ENCODE measurements at regions not wholly inside any gene's neighbourhood (a gene's known extent, or its start where the extent isn't known, plus 50 kb on each side); places are given as distances from the start of the nearest gene placed in this dataset.

GRCh38 chr9:21589344-21590056 lies 107.4 kb upstream of the IFNE start:
- H3K36me3 ChIP-seq (ENCODE audit: low read depth, missing control alignments), result no peaks in the 10 kb centered on the region
- H3K27me3 ChIP-seq, result no peaks in the 10 kb centered on the region
- TF ChIP-seq POLR2A (IDR thresholded peaks at IDR 0.05) (no peak), CTCF (IDR thresholded peaks at IDR 0.05) (no peak)
- H3K4me1 ChIP-seq, result no peaks in the 10 kb centered on the region
- WGBS, 2 donors, result 46 to 53% methylated on average over 8 of the region's 8 CpGs
- H3K27ac ChIP-seq, result no peak overlapping the region
- no peak for DNase-seq
- H3K9me3 ChIP-seq, result no peaks in the 10 kb centered on the region
- H3K4me3 ChIP-seq, result no peak overlapping the region
- intact Hi-C loops (cut with DNase I; ENCODE audit: low total_unique reads), result no loop called here

GRCh38 chr9:21590058-21590996 lies 108.2 kb upstream of the IFNE start:
- WGBS, 2 donors, result 47 to 89% methylated on average over 2 of the region's 2 CpGs
- no peak for DNase-seq
- Histone ChIP-seq H3K4me1 (no peaks in the 10 kb centered on the region), H3K36me3 (ENCODE audit: low read depth, missing control alignments) (no peaks in the 10 kb centered on the region), H3K27ac (no peak overlapping the region), H3K4me3 (no peak overlapping the region), H3K9me3 (no peaks in the 10 kb centered on the region), H3K27me3 (no peaks in the 10 kb centered on the region)
- TF ChIP-seq CTCF (IDR thresholded peaks at IDR 0.05) (no peak), POLR2A (IDR thresholded peaks at IDR 0.05) (no peak)
- intact Hi-C loops (cut with DNase I; ENCODE audit: low total_unique reads), result no loop called here

- Histone ChIP-seq H3K27me3 (no peaks in the 10 kb centered on the region), H3K36me3 (ENCODE audit: low read depth, missing control alignments) (no peaks in the 10 kb centered on the region), H3K4me1 (no peaks in the 10 kb centered on the region), H3K27ac (no peak overlapping the region), H3K4me3 (no peak overlapping the region), H3K9me3 (no peaks in the 10 kb centered on the region)
- intact Hi-C loops (cut with DNase I; ENCODE audit: low total_unique reads), result no loop called here
- no peak for DNase-seq
- 67% methylated on average over 5 of the region's 5 CpGs for WGBS, 2 donors
- TF ChIP-seq CTCF (IDR thresholded peaks at IDR 0.05) (no peak), POLR2A (IDR thresholded peaks at IDR 0.05) (no peak)
These were observed 109.3 kb upstream of the IFNE start for GRCh38 chr9:21591221-21592062.

- Histone ChIP-seq H3K4me3 (no peak overlapping the region), H3K27me3 (no peaks in the 10 kb centered on the region), H3K36me3 (ENCODE audit: low read depth, missing control alignments) (no peaks in the 10 kb centered on the region), H3K27ac (no peak overlapping the region), H3K4me1 (no peaks in the 10 kb centered on the region), H3K9me3 (no peaks in the 10 kb centered on the region)
- TF ChIP-seq CTCF (IDR thresholded peaks at IDR 0.05) (no peak), POLR2A (IDR thresholded peaks at IDR 0.05) (no peak)
- WGBS, 2 donors, result 95 to 97% methylated on average over 3 of the region's 3 CpGs
- intact Hi-C loops (cut with DNase I; ENCODE audit: low total_unique reads), result no loop called here
- DNase-seq, result no peak
These were observed 109.9 kb upstream of the IFNE start for GRCh38 chr9:21592063-21592338.
